ENCODE measurements at regions not wholly inside any gene's neighbourhood (a gene's known extent, or its start where the extent isn't known, plus 50 kb on each side); places are given as distances from the start of the nearest gene placed in this dataset.

- Histone ChIP-seq H4K20me1 (ENCODE audit: insufficient read depth, low read length) (no peaks in the 10 kb centered on the region), H2AFZ (ENCODE audit: insufficient read depth, low read depth, low read length, poor library complexity, severe bottlenecking) (no peak overlapping the region), H3K4me1 (ENCODE audit: control insufficient read depth in 1 of 2, insufficient read depth in 2 of 2, low read length in 2 of 2) (no peaks in the 10 kb centered on the region), H3K36me3 (replicated peaks in 1 of 2; ENCODE audit: control insufficient read depth in 1 of 2, insufficient read depth in 2 of 2, low read length in 2 of 2) (no peaks in the 10 kb centered on the region), H3K9ac (ENCODE audit: insufficient read depth, low read length, poor library complexity, severe bottlenecking) (no peak overlapping the region), H3K9me3 (replicated peaks in 1 of 2; ENCODE audit: control insufficient read depth in 1 of 2, insufficient read depth in 1 of 2, low read length in 2 of 2) (no peaks in the 10 kb centered on the region), H3K27me3 (ENCODE audit: control insufficient read depth in 2 of 2, insufficient read depth in 2 of 2, low read length in 2 of 2) (no peaks in the 10 kb centered on the region), H3K79me2 (ENCODE audit: insufficient read depth, low read length) (no peaks in the 10 kb centered on the region), H3K27ac (ENCODE audit: low read depth in 1 of 2, low read length in 2 of 2) (no peak overlapping the region), H3K4me3 (replicated peaks in 1 of 3; ENCODE audit: low read depth in 2 of 3, low read length in 3 of 3) (no peak overlapping the region), H3K4me2 (replicated peaks; ENCODE audit: extremely low read depth, low read length, poor library complexity, severe bottlenecking) (no peak overlapping the region)
- no peaks in the 10 kb centered on the region for H3K4me1 Mint-ChIP-seq
- no peak for TF ChIP-seq CTCF (IDR thresholded peaks at IDR 0.05)
- no peak overlapping the region for H3K4me3 Mint-ChIP-seq
- H3K36me3 Mint-ChIP-seq = no peaks in the 10 kb centered on the region
- peaks cover 2 to 7% (median 4%) of the 10 kb centered on the region in 3 donors for H3K27me3 Mint-ChIP-seq (ENCODE audit: low read depth in 3 of 3)
- WGBS (ENCODE audit: insufficient coverage) = no CpG with 5 or more reads among the region's 3 CpGs
- DNase-seq = no peak
- intact Hi-C loops (cut with micrococcal nuclease) = no loop called here
- H3K27ac Mint-ChIP-seq = no peak overlapping the region
- H3K9me3 Mint-ChIP-seq = peaks cover 0 to 2% (median 0%) of the 10 kb centered on the region in 7 donors
Measured at GRCh38 chr2:196511258-196512168, 128.0 kb upstream of the CCDC150 start.

GRCh38 chr2:196513796-196514526, 125.6 kb upstream of the CCDC150 start:
- H3K4me3 ChIP-seq (replicated peaks in 1 of 3; ENCODE audit: low read depth in 2 of 3, low read length in 3 of 3) = no peak overlapping the region
- no peak overlapping the region for H2AFZ ChIP-seq (ENCODE audit: insufficient read depth, low read depth, low read length, poor library complexity, severe bottlenecking)
- no peaks in the 10 kb centered on the region for H3K4me1 ChIP-seq (ENCODE audit: control insufficient read depth in 1 of 2, insufficient read depth in 2 of 2, low read length in 2 of 2)
- no peak overlapping the region for H3K4me3 Mint-ChIP-seq
- no peaks in the 10 kb centered on the region for H3K79me2 ChIP-seq (ENCODE audit: insufficient read depth, low read length)
- no peak overlapping the region for H3K27ac ChIP-seq (ENCODE audit: low read depth in 1 of 2, low read length in 2 of 2)
- 91% methylated on average over 11 of the region's 11 CpGs for WGBS (ENCODE audit: insufficient coverage)
- H4K20me1 ChIP-seq (ENCODE audit: insufficient read depth, low read length) = no peaks in the 10 kb centered on the region
- H3K36me3 Mint-ChIP-seq = no peaks in the 10 kb centered on the region
- peaks cover 4 to 8% (median 5%) of the 10 kb centered on the region in 3 donors for H3K27me3 Mint-ChIP-seq (ENCODE audit: low read depth in 3 of 3)
- intact Hi-C loops (cut with micrococcal nuclease) = no loop called here
- TF ChIP-seq CTCF (IDR thresholded peaks at IDR 0.05) = no peak
- no peaks in the 10 kb centered on the region for H3K4me1 Mint-ChIP-seq
- no peaks in the 10 kb centered on the region for H3K9me3 Mint-ChIP-seq
- H3K27me3 ChIP-seq (ENCODE audit: control insufficient read depth in 2 of 2, insufficient read depth in 2 of 2, low read length in 2 of 2) = no peaks in the 10 kb centered on the region
- DNase-seq = no peak
- no peaks in the 10 kb centered on the region for H3K9me3 ChIP-seq (replicated peaks in 1 of 2; ENCODE audit: control insufficient read depth in 1 of 2, insufficient read depth in 1 of 2, low read length in 2 of 2)
- H3K4me2 ChIP-seq (replicated peaks; ENCODE audit: extremely low read depth, low read length, poor library complexity, severe bottlenecking) = no peak overlapping the region
- no peak overlapping the region for H3K27ac Mint-ChIP-seq
- no peaks in the 10 kb centered on the region for H3K36me3 ChIP-seq (replicated peaks in 1 of 2; ENCODE audit: control insufficient read depth in 1 of 2, insufficient read depth in 2 of 2, low read length in 2 of 2)
- no peak overlapping the region for H3K9ac ChIP-seq (ENCODE audit: insufficient read depth, low read length, poor library complexity, severe bottlenecking)

All from CD14-positive monocyte (primary cell).